Stromal cell of bone marrow (primary cell): ENCODE measurements at regions not wholly inside any gene's neighbourhood (a gene's known extent, or its start where the extent isn't known, plus 50 kb on each side); places are given as distances from the start of the nearest gene placed in this dataset.
"Not testable (repeated sequence)": the region's sequence is repeated elsewhere in the genome, so short reads cannot be mapped to it uniquely, and the experiment has no call there.

ENCODE experiments used
- DNase-seq: peaks from one replicate; pipeline ENCODE4 v3.0.0-alpha.2; 2012; ENCODE audit warnings: low read depth

DNA sequence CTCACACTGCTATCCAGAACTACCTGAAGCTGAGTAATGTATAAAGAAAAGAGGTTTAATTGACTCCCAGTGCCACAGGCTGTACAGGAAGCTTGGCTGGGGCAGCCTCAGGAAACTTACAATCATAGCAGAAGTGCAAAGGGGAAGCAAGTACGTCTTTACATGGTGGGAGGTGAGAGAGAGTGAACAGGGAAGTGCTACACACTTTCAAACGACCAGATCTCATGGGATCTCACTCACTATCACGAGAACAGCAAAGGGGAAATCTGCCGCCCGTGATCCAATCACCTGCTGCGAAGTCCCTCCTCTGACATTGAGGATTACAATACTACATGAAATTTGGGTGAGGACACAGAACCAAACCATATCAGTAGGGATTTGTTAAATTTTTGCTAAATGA, 150.4 kb upstream of the NXPH2 start:
- no peak for DNase-seq

DNA sequence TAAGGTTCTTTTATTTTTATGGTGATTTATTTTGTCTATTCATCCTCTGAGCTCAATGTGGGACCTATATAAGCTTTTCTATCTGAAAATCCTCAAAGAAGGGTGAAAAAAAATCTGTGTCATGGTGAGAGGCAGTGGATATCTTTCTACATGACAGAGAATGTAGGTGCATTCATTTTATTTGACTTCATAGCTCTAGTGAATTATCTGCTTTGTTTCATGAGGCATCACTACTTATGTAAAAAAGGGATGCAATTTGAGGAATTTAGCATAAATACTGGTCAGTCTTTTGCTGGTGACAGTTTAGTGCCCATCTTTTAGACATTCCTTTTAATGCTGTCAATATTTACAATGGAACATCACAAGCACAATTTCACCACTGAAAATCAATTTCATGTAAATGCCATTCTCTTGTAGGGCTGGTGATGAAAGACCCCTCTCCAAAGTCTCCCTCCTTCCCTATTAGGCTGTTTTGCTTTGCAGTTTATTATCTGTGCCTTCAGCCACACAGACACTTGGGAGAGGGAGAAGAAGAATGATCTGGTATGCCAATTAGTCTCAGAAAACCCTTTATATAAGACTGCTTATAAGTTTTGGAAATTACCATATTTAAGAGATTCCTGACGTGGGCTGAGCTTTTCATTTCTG, 148.3 kb upstream of the NXPH2 start:
- no peak for DNase-seq

DNA sequence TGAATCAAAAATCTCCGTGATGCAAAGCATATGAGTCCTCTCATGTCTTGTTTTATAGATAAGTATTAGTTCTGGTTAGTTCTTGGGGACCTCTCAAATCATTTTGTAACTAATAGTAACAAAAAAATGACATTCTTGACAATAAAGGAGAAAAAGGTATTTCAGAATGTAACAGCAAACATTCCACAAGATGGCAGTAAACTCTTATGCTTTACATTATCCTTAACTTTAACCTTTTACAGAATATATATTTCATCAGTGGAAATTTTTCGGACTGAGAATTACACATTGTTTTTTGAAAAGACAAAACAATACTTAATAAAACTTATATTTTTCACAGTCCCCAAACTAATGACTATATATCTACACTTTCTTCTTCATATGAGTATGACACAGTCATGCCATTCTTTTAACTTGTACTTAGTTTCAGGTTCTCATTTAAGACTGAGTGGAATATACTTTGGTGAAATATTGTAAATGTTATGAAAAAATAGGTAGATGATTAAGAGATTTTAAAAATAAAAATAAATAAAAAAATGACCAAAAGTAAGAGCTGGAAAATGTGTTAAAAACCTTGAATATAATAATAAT, 142.9 kb upstream of the NXPH2 start:
- DNase-seq: peak; percentile 35

DNA sequence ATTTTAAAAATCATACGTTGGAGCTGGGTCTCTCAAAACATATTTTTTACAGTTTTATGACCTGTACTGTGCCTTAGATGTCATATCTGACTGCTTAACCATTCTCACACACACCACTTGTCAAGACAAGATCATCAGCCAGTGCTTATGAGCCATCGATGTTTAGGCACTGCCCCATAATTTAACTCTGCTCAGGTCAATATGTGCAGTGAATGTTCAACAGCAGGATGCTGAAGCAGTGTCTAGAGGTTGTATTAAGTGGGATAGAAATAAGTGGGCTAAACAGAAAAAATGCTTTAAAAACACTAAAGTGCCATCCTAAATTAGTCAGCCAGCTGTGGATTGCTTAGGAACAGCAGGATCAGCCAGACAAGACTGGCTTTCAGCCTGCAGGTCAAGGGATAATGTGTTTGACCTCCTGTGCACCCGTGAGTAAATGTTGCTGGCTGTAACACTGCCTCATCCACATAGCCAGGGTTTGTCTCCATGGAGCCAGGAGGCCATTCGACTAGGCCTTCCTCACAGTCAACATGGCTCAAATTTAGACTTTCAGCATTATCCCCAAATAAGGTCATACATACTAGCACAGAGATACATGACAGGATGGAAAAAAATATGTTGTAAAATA, 139.0 kb upstream of the NXPH2 start:
- DNase-seq: peak; percentile 35

DNA sequence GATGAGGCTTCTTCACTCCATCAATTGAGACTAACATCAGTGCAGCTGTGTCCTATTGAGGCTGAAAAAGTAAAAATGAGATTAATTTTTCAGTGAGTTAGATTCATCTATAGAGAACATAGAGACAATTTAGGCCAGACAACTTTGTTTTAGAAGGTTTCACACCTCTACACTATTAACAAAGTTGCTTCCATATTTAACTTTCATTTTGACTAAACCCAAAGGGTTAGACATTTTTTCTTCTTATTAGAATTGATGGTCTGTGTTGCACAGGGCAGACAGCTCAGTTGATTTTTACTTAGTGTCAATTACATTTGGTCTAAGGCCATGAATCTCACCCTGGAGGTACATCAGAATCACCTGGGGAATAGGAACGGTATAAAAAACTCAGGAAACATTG, 130.2 kb upstream of the NXPH2 start:
- no peak for DNase-seq

DNA sequence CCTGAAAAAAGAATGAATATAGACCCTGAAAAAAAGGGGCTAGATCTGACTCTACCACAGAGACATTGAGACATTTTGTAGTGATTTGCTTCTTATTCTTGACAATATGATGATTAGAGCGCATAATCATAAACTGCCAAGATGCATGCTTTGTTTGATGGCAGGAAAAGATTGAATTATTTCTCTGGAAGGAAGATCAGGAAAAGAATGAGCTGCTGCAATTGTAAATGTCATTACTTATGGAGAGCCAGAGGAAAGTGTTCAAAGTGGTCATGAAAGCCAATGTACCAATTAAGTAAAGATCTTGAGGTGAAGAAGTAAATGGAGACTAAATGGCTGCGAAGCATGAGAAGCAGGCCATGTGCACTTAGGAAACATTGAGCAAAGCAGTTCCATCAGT, 126.4 kb upstream of the NXPH2 start:
- no peak for DNase-seq

DNA sequence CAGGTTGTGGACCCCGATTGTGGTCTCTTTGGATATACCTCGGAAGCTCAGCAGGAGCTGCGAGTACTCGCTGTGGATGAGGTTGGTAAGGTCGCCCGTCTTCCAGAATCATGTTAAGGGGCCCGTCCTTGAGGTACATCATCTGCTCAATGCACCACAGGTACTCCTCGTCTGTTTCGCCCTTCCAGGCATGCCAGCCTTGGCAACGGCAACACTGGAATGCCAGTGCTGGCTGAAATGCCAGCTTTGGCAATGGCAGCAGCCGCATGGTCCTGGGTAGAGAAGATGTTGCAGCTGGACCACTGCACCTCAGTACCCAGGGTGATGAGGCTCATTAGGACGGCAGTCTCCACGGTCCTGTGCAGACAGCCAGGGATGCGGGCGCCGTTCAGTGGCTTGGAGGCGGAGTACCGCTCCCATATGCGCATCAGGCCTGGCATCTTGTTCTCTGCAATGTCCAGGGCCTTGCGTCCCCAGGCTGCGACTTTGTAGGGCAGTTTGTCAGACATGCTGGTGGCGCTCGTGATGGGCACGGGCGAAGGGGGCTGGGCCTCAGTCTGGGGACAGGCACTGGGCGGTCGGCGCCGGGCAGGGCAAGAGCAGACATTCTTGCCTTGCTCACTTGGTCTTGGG, 122.2 kb upstream of the NXPH2 start:
- no peak for DNase-seq

DNA sequence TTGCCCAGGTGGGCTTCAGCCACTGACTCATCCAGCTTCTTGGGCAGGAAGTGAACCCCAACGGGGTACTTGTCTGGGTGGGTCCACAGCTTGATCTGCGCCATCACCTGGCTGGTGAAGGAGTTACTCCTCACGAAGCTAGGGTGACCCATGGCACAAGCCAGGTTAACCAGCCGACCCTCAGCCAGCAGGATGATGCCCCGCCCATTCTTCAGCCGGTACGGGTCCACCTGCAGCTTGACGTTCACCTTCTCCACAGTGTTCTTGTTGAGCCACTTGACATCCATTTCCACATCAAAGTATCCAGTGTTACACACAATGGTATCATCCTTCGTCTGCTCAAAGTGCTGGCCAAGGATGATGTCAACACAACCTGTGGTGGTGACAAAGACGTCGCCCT, 121.3 kb upstream of the NXPH2 start:
- DNase-seq: no peak

DNA sequence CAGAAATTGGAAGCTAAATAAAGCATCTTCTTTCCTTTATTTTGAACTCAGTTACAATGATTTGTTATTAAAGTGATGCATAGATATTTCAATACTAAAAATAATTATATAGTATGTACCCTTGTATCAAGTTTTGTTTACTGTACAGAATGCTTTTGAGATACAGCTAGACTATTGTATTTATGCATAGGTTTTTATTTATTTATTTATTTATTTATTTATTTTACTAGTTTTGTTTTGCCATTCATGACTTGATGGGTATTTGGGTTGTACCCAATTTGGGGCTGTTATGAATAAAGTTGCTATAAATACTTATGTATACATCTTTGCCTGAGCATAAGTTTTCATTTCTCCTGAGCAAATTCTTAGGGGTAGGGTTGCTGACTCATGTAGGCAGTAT, 118.7 kb upstream of the NXPH2 start:
- DNase-seq: no peak

DNA sequence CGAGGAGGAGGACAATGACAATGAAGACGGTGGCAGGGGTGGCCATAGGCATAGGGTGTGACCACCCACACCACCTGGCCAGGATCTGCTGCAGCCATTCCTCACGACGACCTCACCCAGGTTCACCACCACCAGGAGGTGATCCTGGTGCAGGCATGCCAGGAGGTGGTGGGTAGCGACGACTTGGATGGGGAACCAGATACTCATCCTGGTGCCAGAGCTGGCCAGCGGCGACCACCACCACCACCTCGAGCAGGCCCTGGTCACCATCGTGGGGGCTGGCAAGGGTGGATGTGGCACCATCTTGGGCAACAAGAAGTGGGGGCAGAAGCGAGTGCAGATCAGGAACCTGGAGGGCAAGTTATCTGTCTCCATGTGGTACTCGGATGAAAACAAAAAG, 117.1 kb upstream of the NXPH2 start:
- DNase-seq: no peak

DNA sequence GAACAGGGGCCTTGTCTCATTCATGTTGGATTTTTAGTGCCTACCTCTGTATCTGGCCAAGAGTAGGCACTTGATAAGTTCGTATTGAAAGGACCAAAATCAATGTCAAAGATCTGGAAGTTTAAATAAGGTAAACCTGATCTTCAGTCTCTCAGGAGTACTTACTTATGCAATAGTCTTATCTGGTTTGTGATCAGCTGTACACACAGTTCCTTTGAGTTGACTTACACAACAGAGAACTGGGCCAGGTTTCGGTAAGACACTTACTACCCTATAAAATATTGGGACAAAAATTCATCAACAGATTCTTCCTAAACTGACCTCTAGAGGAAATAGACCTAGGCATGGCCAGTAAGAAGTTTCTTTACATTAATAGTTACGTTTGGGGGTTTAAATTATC, 113.6 kb upstream of the NXPH2 start:
- DNase-seq: no peak

DNA sequence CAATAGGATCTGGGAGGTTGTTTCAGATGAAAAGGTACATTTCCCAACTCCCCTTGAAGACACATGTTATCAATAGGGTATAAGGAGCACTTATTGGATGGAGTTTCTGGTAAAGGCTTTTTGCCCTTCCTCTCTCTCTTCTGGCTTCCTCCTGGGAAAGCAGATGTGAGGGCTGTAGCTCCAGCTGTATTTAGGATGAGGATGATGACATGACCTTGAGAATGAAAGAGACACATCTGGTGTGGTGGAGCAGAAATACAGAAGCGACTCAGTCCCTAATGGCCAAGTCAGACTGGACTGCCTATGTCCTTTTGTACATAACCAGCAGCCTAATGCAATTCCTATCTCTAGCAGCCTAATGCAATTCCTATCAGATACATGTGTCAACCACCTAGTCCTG, 100.9 kb upstream of the NXPH2 start:
- DNase-seq: no peak

DNA sequence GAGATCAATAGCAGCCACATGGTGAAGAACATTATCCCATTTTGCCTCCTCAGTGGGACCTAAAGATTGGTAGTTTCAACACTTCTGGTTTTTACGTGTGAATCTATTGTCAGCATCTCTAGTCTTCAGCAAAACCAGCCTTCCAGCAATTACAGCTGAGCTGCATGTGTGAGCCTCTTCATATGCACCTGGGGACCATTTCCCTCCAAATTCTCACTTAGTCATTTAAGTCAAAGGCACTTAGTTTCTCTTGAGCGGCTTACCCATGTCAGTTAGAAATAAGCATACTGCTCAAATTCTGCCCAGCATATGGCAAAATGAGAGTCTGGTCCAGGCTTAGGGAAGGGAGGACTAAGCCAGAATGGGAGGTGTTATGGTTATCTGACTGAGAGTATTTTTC, 99.7 kb upstream of the NXPH2 start:
- no peak for DNase-seq

DNA sequence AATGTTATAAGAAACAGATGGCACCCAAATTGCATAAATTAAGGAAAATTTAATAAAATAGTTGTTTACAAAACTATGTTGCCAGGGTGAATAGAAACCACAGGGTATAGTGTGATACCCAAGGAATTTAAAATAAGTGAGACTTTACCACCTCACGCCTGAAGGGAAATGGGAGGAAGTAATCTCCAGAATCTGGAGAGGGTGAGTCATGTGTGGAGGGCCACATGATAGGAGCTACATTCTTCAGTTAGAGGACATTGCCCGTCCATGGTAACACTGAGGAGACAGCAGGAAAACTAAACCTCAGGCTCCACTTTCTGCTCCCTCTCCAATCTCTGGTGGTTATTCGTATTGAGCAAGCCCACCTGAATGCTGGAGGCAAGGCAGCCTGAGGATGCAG, 97.2 kb upstream of the NXPH2 start:
- DNase-seq: no peak

DNA sequence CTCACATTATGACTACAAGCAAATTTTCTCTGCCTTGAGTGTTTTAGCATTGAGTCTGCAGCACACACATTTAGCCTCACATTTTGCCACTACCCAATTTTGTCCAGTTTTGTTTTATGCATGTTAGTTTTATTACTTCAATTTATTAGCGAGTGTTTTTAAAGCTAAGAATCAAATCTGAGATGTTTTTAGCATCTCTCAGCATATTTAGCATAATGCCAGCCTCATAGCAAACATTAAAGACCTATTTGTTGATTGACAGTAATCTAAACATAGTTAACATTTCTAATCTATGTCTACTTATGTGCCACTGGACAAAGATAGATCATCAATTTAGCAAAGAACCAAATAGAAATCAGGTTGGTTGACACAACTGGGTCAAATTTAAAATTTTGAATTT, 94.1 kb upstream of the NXPH2 start:
- DNase-seq: no peak

DNA sequence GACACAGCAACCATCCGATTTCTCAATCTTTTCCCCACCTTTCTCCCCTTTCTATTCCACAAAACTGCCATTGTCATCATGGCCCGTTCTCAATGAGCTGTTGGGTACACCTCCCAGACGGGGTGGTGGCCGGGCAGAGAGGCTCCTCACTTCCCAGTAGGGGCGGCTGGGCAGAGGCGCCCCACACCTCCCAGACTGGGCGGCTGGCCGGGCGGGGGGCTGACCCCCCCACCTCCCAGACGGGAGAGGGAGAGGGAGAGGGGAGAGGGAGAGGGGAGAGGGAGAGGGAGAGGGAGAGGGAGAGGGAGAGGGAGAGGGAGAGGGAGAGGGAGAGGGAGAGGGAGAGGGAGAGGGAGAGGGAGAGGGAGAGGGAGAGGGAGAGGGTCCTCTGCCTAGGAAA, 91.9 kb upstream of the NXPH2 start:
- not testable (repeated sequence) for DNase-seq

DNA sequence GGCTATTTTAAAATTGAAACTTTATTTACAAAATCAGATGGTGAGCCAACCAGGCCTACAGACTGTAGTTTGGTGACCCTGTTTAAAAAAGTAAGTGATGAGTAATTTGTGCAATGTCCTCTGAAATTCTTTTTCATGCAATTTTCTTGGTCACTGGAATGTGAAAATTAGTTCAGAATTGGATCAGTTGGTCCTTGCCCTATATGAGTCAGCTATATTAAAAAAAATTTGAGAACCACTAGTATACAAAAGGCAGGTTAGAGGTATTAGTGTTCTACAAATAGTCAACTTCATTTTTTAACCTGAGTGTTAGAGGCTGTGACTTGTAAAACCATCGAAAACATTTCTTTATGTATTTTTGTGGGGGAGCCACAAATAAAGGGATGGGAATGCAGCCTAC, 91.1 kb upstream of the NXPH2 start:
- no peak for DNase-seq

DNA sequence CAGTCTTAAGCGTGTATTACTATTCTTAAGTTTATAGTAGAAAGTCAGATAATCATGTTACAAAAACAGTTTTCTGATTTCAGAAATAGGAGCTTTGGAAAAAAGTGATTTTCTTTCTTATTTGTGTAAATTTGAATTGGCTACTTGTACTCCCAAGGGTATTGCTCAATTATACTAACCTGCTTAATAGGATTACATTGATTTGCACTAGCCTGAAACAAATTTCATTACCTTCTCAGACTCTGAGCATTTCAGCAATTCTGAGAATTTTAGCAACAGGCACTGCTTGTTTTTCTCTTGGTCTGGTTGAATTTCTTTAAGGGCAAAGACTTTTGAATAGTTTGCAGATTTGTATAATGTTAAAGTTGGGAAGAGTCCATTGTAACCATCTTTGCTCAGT, 87.2 kb upstream of the NXPH2 start:
- DNase-seq: no peak

DNA sequence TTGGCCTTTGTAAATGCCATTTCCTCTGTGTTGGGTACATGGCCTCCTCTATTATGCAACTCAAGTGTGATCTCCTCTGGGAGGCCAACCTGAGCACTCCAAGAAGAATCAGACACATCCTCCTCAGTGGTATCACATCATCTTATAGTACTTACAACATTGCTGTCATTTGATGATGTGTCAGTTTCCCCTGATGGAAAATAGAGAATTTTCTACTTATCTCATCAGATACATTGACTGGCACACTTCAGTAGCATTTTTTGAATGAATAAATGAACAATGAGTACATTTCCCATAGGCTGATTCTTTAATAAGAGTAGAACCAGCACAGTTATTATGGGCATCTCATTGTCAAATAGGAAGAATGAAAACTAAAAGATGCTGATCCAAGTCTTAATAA, 86.6 kb upstream of the NXPH2 start:
- no peak for DNase-seq

DNA sequence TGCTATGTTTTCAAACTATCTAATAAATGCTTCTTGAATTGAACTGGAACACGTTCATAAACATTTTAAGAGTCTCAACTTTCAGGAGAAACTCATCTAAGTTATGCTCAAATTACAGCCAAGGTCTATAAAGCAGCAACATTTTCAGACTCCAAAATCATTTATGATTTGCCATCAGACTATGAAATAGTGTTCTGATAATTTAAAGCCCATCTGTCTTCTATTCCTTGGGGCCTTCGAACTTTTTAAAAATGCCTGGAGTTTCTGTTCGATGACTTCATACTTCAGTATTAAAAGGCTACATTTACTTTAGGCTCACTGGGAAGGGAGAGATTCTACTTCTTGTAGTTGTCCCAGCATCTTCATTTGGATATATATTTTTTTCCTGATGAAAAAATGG, 73.6 kb upstream of the NXPH2 start:
- no peak for DNase-seq

DNA sequence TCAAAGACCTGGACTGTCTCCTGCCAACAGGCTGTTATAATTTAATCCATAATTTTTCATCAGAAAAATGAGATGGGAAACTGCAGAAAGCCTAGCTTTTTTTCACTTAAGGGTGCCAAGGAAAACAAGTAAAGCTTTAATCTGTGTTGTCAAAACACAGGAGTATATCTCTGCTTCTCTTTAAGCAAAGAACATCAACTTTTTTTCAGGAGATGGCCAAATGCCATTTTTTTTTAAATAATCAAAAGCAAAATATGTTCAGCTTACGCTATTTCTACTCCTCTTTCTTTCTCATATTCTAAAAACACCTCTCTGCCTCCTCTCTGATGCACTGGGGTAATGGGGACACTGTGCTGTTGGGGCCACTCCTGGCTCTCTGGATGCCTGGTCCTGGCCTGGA, 73.1 kb upstream of the NXPH2 start:
- no peak for DNase-seq

DNA sequence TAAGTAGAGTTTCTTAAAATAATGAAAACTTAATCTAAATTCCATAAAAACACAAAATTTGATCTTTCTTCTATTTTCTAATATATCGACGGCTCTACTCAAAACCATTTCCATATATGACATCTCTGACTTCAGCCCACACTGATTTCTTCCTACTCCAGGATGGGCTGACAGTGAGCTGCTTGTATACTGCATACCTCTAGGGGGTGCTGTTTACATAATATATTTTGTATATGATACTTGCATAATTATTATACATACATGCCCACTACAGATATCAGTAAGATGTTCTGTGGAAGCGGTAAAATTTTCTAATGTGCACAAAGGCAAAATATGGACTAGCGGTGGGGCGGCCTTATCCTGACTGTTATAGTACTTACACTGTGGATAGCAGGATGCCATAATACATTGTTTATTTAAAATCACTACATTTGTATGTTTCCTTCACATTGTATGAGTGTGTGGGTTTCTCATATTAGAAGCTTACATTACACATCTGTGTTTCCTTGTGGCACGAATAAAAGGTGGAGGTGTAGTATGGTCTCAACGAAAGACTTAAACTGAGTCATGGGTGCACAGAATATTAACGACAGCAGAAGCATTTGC, 66.1 kb upstream of the NXPH2 start:
- peak; percentile 3 for DNase-seq

DNA sequence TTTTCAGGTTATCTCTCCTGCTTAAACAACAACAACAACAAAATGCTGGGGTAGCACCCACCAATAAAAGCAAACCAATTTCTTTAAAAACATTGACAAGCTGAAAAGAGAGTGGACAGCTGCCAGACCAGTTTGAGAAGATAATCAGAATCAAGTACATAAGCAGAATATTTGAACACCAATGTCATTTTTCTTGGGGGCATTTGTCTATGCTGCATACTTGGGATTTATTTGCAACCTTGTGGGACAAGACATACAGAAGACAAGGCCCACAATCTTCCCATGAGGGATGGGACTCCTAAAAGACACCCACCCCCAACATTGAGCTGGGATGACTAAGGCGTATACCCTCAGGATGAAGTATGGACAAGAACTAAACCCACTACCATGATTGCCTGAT, 62.2 kb upstream of the NXPH2 start:
- no peak for DNase-seq
